NCI-H526 treated with DMSO at 0.1 percent for 48 hours (cell line): ENCODE measurements at regions not wholly inside any gene's neighbourhood (a gene's known extent, or its start where the extent isn't known, plus 50 kb on each side); places are given as distances from the start of the nearest gene placed in this dataset.

Source experiments
- DNase-seq: peaks from one replicate; lab custom pipeline; 2025; lab: John Stamatoyannopoulos, UW

DNA sequence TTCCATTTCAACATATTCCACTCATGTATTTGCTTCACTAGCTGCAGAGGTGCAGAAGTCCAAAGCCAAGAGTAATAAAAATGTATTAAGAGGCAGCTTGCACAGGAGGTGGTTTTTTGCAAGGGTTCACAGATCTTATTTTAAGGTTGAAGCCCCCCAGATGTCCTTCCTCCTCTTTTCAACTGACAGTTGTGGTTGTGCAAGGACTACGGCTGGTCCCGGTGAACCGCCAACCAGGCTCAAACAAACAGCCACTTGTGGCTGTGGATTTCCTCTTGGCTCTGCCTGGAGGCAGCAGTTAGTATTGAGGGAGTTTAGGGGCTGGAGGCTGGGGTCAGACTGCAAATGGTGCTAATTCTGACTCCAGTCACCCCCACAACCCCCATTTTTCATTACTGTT is 240.7 kb upstream of the TBC1D5 start:
- DNase-seq = no peak

DNA sequence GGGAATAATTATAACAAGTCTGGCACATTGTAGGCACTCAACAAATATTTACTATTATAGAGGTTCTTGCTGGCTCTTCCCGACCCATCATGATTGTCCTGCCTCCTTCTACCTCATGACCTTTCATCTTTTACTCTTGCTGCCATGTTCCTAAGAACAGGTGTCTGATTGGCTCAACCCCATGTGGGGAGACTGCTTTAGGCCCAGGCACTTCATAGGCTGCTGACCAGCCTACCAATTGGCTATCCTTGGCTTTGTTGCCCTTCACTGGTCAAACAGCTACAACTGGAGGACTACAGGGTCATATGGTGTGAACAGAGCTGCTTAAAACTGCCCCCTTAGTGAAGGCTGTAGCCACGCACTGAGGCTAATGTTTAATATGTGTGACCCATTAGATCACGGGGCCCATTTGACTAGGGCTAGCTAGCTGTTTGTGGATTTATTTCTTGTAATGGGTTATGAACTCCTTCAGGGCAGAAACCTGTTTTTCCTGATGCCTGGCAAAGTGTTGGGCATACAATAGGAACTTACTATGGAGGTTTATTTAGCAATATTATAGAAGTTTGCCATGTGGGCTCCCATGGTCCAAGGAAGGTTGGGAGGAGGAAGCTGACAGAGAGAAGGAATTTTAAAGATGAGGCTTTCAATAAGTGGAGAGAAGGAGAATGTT is 239.9 kb upstream of the TBC1D5 start:
- DNase-seq = no peak

DNA sequence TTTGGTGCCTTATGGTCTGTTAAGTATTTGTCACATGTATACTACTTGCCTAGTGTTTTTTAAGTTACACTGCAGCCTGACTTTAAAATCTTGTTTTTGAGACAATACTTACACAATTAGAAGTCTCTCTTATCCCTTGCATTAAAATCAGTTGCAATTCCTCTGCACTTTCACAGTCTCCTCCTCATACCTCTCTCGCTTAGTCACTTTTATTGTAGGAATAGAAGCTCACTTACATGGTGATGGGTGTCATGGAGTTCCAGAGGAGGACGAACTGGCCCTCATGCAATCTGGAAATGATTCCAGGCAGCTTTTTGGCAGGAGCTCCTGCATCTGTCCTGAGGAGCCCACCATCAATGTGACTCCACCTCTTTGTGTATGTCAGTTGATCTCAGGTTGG is 238.4 kb upstream of the TBC1D5 start:
- no peak for DNase-seq

DNA sequence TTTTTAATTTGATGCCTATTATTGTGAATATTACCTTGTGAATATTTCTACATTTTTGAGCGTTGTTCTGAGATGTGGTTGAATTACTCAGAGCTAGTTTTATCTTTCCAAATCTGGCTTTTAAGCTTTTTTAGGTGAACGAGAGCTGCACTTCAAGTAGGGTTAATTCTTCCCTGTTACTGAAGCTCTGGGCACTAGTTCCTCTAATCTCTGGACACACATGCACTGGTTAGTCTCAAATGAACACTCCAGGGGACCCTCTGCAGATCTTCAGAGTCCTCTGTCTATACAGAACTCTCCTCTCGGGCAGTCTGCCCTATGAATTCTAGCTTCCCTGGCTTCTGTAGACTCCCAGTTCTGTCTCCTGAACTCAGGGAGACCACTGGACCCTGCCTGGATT is 237.5 kb upstream of the TBC1D5 start:
- no peak for DNase-seq

DNA sequence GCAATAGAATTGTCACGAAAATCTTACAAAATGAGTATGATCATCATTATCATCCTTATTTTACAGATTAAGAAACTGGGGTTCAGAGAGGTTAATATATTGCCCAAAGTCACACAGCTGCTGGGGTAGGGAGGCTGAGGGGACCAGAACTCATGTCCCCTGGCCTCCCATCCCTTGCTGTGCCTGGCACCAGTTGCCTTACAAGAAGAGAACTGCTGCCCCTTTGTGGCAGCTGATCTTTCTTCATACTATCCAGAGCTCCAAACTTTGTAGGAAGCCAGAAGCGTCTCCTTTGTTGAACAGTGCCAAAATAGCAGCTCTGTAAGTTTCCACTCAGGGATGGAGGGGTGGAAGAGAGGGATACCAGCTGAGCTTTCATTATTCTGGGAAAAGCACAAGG is 236.8 kb upstream of the TBC1D5 start:
- DNase-seq = no peak

DNA sequence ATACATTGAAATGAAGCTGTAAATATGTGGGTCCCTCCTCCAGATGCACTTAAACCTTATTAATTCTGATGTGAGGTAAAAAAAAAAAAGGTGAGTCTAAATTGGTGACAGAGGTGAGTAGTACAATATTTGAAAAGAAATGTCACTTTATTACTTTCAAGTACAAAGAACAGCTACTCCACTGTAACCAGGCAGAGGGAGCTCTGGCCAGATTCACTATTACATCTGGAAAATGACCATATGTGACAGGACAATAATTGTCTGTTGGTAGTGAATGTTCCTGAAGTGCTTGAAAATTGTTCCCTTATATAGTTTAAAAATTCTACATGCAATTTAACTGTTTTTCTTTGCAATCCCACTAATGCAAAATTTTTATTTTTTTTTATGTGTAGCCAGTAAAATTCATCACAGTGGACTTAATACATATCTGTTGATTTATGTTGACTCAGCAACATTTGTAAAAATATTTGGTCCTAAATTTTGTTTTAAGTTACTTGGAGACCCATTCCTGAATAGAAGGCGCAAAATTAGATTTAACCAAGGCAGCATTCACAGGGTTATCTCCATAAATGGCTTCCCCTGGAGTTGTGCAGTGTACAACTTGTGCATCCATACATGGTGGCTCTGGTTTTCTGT is 231.9 kb upstream of the TBC1D5 start:
- DNase-seq = no peak

DNA sequence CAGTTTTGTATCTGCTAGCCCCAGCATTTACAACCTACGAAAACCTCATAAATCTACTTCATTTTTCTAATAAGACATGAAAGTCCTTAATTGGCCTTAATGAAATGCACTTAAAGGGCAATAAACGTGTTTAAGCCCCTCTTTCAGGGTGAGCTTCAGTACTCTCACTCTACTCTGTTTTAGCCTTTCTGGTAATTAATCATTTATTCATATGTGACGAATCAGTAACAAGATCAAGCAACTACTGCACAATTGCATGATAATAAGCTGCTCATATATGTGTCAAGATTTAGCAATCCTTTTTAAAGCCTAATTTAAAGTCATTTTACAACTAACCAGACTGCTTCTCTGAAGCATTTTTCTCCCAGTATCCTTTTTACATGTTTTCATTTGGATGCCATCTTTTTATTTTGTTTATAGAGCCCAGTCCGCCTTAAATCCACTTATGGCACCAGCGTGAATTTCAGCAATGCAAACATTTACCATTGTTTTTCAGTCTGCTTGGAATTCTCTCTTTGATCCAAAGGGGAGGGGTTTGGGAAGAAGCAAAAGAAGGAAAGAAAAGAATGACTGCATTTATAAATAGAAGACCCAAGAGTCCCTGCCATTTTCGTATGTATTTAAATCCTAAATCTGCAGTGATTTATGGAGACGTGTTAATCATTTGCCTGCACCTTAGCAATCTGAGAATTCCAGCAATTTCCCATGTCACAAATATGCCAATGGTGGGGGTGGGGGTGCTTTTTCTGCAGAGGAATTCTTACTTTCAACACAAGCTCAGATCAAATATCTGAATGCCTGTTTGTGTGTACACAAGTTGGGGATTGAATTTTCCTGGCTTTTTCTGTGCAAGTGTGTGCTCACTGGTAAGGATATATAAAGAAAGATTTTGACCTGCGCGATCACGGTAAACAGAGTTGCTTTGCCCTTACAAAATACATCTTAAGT is 230.8 kb upstream of the TBC1D5 start:
- no peak for DNase-seq

DNA sequence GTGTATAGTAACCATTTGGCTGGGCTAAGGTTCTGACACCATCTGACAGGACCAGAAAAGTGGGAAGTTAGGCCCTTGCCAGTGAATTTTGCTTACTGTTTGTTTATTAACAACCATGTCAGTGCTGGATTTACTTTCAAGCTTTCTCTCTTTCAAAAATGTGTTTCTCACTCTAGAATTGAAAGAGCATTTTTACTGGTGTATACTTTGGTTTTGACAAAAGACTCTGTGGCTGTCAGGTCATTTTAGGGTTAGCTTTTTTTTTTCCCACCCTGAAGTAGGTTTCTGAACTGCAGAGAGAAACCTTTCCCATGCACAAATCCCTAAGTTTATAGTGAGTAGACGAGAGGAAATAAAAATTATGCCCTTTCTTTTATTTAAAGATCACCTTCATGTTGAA is 230.0 kb upstream of the TBC1D5 start:
- no peak for DNase-seq

DNA sequence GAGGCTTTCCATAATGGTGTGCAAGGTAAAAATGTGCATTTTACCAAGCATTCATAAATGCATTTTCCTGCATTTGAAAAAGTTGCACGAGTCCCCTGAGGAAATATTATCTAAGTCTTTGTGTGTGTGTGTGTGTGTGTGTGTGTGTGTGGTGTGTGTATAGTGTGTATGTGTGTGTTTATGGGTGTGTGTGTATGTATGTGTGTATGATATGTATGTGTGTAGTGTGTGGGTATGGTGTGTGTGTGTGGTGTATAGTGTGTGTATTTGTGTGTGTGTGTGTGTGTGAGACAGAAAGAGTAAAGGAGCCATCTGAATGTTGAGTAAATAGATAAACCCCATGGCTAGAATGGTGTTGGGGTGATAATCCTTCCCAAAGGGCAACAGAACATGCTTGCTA is 229.6 kb upstream of the TBC1D5 start:
- DNase-seq = no peak

DNA sequence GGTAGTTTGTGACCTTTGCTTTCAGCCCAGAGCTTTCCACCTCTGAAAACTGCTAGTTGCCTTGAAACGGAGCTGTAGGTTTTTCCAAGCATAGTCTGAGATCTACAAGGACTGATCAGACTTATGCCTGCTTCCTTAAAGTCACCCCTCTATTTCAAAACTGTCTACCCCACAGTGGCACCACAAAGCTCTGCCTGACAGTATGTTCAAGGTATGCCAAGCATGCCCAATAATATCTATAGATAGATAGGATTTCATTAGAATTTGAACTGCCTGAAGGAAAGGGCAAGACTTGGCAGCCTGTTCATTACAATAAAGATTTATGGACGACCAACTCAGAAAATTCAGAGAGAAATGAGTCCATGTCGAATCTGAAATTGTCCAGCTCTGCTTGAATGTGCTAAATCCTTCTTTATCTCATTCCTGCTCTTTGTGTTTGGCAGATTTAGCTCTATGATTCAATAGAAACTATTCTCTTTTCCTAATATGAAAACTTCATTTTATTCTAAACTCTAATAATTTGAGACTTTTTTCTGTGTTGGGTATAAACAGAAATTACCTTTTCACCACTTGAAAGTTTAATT is 227.6 kb upstream of the TBC1D5 start:
- no peak for DNase-seq

DNA sequence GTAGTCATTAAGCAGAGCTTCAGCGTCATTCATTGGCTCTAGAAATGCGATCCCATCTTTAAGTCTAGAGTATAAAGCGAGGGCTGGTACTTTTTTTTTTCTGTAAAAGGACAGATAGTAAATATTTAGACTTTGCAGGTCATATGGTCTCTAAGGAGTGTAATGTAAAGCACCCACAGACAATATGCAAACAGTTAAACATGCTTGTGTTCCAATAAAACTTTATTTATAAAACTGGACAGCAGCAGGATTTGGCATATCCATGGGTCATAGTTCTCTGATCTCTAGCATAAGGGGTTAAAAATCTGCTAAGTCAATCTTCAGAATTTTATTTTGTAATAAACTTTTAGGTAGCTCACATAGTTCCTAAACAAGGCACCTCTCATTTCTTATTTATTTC is 226.8 kb upstream of the TBC1D5 start:
- no peak for DNase-seq

DNA sequence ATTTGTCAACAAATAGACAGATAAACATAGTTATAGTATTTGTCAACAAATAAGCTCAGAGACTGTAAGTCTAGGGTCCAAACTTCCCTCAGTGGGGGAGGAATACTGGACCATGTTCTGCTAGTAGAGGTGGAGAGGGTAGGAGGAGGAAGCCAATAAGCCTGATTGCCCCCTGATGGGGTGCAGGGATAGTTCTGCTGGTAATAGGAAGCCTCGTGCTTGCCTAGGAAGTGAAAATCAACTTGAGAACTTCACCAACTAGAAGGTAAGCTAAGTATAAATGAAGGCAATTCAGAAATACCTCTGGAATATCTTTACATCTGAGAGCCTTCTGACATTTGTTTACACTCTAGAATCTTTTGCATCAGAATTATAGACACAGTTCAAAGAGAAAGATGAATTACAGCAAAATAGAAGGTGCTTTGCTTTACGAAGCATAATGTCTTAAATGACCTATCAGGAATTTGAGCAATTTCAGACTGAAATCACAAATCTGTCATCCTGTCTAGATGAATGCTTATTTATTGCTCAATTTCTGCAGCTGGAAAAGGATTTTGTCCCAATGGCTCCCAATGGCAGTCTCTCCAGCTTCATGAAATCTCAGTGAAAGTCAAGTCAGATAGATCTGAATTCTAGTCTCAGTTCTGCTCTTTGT is 225.6 kb upstream of the TBC1D5 start:
- no peak for DNase-seq

DNA sequence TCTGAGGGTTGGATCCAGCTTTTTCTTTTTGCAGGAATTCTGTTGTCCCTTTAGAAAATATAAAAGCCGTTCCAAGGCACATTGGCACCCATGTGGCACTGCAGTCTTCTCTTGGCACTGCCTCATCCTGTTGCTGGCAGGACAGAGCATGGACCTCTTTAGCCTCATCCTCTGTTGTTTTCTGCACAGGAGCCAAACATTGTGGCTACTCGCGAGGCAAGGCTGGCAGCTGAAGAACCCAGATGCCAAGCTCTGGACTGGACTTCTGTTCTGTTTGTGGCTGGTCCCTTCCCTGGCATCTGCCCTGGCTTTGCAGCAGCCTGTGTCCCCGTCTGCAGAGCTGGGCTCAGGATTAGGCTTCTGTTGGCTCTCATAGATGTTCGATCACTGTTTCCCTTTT is 224.7 kb upstream of the TBC1D5 start:
- no peak for DNase-seq

DNA sequence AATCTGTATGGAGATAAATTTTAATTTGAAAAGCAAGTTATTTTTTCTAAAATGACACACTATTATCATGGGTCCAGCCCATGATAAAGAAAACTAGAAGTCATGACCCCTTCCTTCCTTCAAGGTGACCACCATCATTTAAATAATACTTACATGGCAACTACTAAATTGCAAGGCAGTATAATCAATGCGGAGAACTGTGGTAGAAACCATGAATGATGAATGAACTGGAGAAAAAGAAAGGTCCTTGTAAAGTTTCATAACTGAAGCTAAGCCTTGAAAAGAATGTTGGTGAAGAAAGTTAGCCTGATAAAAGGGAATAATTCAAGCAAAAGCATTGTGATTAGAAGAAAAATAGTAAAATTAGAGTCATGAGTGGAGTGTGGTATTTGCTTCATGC is 222.9 kb upstream of the TBC1D5 start:
- DNase-seq = no peak

DNA sequence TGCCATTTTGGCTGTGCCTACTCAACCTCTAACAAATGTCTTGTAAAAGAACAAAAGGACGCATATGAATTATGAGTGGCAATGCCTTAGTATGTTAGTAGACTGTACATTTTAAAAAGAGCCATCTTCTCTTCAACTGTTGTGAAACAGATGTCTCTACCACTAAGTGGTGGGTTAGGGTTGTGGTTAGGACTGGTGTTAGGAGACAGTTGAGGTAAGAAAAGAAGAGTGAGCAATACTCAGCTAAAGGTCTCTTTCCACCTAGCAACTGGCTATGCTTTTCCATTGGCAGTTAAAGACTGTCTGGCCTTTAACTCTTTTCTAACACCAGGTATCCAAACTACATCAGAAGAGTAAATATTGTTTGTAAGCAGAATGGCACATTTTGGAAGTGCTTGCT is 221.7 kb upstream of the TBC1D5 start:
- DNase-seq = no peak

DNA sequence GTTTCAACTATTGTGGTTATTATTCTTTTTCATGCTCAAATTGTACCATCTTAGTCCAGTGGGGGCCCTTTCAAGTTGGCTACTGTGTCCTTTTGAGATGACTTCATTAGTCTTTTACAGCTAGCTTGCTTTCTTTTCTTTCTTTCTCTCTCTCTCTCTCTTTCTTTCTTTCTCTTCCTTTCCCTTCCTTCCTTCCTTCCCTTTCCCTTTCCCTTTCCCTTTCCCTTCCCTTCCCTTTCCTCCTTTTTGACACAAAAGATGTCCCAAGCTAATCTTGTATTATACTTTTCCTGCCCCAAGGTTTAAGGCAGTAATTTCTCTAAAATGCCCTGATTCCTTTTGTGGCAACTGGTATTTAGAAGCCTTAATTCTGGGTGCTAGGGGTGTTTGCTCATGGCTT is 213.0 kb upstream of the TBC1D5 start:
- DNase-seq = no peak

DNA sequence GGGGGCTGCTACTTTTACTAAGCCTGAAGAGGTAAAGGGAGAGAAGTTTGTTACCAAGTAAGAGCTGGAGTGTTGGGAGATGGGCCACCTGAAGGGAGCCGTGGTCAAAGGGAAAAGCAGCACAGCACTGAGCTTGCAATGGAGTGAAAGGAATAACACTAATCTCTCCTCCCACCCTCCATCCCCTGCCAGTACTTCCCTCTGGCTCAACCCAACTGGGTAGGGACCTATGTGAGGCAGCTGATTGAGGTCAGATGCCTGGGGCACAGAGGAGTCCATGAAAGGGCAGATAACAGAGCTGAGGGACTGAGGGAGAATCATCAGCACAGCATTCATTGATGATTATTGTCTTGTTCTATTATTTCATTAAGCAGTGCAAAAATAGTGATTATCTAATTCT is 212.4 kb upstream of the TBC1D5 start:
- DNase-seq = no peak

DNA sequence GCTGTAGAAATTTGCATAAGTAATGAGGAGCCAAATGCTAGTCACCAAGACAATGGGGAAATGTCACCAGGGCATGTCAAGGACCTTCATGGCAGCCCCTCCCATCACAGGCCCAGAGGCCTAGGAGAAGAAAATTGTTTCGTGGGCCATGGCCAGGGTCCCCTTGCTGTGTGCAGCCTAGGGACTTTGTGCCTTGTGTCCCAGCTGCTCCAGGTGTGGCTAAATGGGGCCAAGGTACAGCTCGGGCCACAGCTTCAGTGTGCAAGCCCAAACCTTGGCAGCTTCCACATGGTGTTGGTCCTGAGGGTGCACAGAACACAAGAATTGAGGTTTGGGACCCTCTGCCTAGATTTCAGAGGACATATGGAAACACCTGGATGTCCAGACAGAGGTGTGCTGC is 208.8 kb upstream of the TBC1D5 start:
- DNase-seq = no peak

DNA sequence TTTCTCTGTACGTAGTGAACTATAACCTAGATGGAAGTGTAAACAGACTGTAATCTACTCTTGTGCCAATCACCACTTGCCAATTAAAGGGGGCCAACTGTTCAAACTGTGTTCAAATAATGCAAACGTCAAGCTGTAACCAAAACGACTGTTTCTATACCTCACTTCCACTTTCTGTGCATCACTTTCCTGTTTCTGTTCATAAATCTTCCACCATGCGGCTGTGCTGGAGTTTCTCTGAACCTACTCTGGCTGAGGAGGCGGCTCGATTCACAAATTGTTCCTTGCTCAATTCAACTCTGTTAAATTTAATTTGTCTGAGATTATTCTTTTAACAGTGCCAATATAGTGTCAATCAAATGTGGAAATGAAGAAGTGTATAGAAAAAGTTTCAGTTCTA is 206.7 kb upstream of the TBC1D5 start:
- no peak for DNase-seq

DNA sequence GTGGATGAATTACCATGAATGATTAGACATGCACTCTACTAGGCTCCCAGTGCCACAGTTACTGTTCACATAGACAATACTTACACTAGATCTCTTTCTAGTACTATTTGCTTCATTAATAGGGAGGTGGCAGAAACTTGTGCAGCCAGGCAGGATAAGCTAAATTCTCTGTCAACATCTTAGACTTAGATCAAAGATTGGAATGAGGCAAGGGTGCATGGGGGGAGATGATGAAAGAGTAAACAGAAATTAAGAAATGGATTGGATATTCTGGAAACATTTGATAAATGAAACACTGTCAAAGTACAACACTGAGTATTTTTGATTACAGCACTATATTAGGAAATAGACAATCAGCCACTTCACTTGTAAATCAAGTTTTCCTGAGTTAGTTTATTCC is 205.4 kb upstream of the TBC1D5 start:
- no peak for DNase-seq

DNA sequence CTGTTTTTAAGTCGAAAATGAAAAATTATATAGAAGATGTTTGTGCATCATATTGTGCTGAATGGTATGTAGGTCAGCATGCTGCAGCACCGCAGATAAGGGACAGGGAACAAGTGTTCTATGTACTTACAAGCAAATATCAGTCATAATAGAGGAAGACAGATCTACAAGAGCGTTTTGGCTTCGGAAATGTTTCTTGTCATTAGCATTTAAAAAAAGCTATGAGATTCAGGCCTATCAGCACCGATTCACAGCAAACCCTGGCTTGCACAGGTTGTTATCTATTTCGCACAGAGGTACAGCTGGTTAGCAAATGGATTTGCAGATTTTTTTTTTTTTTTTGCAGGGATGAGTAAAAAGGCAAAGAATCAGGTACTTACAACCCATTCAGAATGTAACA is 204.2 kb upstream of the TBC1D5 start:
- no peak for DNase-seq

DNA sequence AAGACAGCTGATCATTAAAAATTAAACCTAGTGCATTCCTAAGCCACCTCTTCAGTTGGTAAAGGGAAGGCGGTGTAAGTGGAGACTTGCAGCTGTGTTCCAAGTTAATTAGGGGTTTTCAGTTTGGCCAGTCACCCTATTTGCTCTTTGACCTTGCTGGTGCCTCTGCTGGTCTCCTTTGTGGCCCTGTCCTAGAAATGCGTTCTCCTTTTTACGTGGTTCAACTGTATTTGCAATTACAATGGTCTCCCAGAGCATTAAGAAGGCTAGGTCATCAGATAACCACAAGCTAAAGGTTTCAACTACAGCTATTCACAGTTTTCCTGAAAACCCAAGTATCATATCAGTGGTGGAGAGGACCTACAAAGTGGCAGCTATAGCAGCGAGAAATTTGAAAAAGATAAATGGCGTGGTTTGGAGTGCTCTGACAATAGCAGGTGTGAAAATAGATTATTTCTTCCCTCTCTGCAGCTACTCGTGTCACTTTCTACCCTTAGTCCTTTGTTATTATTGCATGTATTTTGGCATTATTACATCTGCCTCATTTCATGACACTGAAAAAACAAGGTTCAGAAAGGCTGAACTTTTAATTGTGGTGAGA is 203.5 kb upstream of the TBC1D5 start:
- DNase-seq = no peak
